K562 (cell line): ENCODE measurements at regions not wholly inside any gene's neighbourhood (a gene's known extent, or its start where the extent isn't known, plus 50 kb on each side); places are given as distances from the start of the nearest gene placed in this dataset.

ENCODE experiments used
- ATAC-seq: fragments of 200-7000 bp; cut with Tn5 transposase; 3 replicates; pipeline ENCODE4 v1.9.1; 2020; ENCODE audit warnings: moderate library complexity
- BruUV-seq: library from RNA; stranded (reverse); fragments of 400-500 nt; replicated peaks from 2 replicates; lab custom pipeline; 2021; lab: Mats Ljungman, UMichigan
- CTCF ChIA-PET: fragments of 300-600 bp; formaldehyde crosslinking; extraction: SDS; loops from one replicate; lab custom pipeline; 2021; ENCODE audit warnings: low intra/inter-chr PET ratio; lab: Yijun Ruan, JAX
- POLR2A ChIA-PET: fragments of 300-600, 350-650 bp; sonication (Branson Sonifier 250); formaldehyde crosslinking; extraction: SDS; loops from one replicate; lab custom pipeline; 2021; ENCODE audit warnings: antibody characterized with exemption, inconsistent platforms; lab: Yijun Ruan, JAX
- DNase-seq, 4 experiments: peaks; one replicate each; pipeline versions ENCODE4 v3.0.0 to v3.0.0-alpha.2; 2011 to 2018; ENCODE audit warnings: low spot score in 3 of 4, mixed read lengths in 3 of 4; ENCODE audit errors: extremely low read depth in 1 of 4
- FAIRE-seq: peaks from 2 replicates; lab custom pipeline; 2011; peaks lifted over from hg19 to GRCh38; lab: Jason Lieb, UNC
- H2AFZ ChIP-seq: 2 replicates; pipeline ENCODE4 v1.6.0; 2011; ENCODE audit warnings: low read depth, low read length, control low read depth, inconsistent platforms
- H3K27ac ChIP-seq: fragments of 200-600 bp; 3 replicates; pipeline ENCODE4 v1.8.0; 2011; ENCODE audit warnings: low read depth, mild to moderate bottlenecking, control low read depth, inconsistent platforms, low read length, moderate library complexity, mixed read lengths; ENCODE audit errors: extremely low read depth
- H3K27me3 ChIP-seq, 2 experiments: fragments of 300-600 bp in 1 of 2; 2 replicates in 1 of 2; 3 replicates in 1 of 2; pipeline versions ENCODE4 v1.6.0 to v1.8.0; 2011; ENCODE audit warnings: inconsistent platforms in 2 of 2, low read length in 2 of 2, mild to moderate bottlenecking in 1 of 2, mixed read lengths in 1 of 2, moderate library complexity in 1 of 2; ENCODE audit not compliant: control insufficient read depth in 2 of 2, insufficient read depth in 2 of 2
- H3K36me3 ChIP-seq: fragments of 300-600 bp; 3 replicates; pipeline ENCODE4 v1.8.0; 2011; ENCODE audit warnings: mild to moderate bottlenecking, low read length, inconsistent platforms; ENCODE audit not compliant: control insufficient read depth, insufficient read depth
- H3K4me1 ChIP-seq, 2 experiments: fragments of 200-600 bp in 1 of 2; replicated peaks in 1 of 2; 2 replicates in 1 of 2; 3 replicates in 1 of 2; pipeline versions ENCODE4 v1.5.1 to v1.8.0; 2011; ENCODE audit warnings: inconsistent platforms in 2 of 2, low read length in 2 of 2, mild to moderate bottlenecking in 1 of 2, mixed read lengths in 1 of 2, moderate library complexity in 1 of 2; ENCODE audit not compliant: control insufficient read depth in 2 of 2, insufficient read depth in 2 of 2
- H3K4me2 ChIP-seq: 2 replicates; pipeline ENCODE4 v1.6.1; 2011; ENCODE audit warnings: low read length, control low read depth, inconsistent platforms, mixed read lengths; ENCODE audit not compliant: insufficient read depth
- H3K4me3 ChIP-seq: fragments of 200-600 bp; sonication (generic), shearing (Covaris generic); 2 replicates; pipeline ENCODE4 v1.5.1; 2016; ENCODE audit warnings: control low read depth, inconsistent platforms
- H3K79me2 ChIP-seq: fragments of 200-600 bp; 3 replicates; pipeline ENCODE4 v1.8.0; 2011; ENCODE audit warnings: low read length, inconsistent platforms; ENCODE audit not compliant: control insufficient read depth, insufficient read depth
- H3K9ac ChIP-seq, 2 experiments: 2 replicates each; pipeline versions ENCODE4 v1.6.0 to v1.6.1; 2011; ENCODE audit warnings: low read depth in 2 of 2, low read length in 2 of 2, control low read depth in 1 of 2, inconsistent platforms in 1 of 2, mild to moderate bottlenecking in 1 of 2, mixed read lengths in 1 of 2; ENCODE audit not compliant: insufficient read depth in 1 of 2
- H3K9me1 ChIP-seq: one replicate; pipeline ENCODE4 v1.6.0; 2011; ENCODE audit warnings: inconsistent platforms, mild to moderate bottlenecking, low read length, moderate library complexity; ENCODE audit not compliant: control insufficient read depth, insufficient read depth
- H3K9me3 ChIP-seq: replicated peaks from 2 replicates; pipeline ENCODE4 v1.5.1; 2011; ENCODE audit warnings: low read depth, low read length, inconsistent platforms; ENCODE audit not compliant: control insufficient read depth, insufficient read depth
- H4K20me1 ChIP-seq: replicated peaks from 2 replicates; pipeline ENCODE4 v1.6.1; 2011; ENCODE audit warnings: low read length, inconsistent platforms, mixed read lengths; ENCODE audit not compliant: control insufficient read depth, insufficient read depth
- CBX8 ChIP-seq: fragments of 200-600 bp; sonication (generic); IDR thresholded peaks from 2 replicates; pipeline ENCODE4 v1.6.1; 2012; ENCODE audit warnings: borderline replicate concordance, mixed run types, low read depth, mild to moderate bottlenecking, moderate library complexity, mixed read lengths, low read length, control low read depth, inconsistent platforms; ENCODE audit not compliant: poor library complexity, severe bottlenecking; ENCODE audit errors: extremely low read depth
- CTBP1 ChIP-seq: fragments of 450-650 bp; IDR thresholded peaks from 2 replicates; pipeline ENCODE4 v1.6.1; 2016; ENCODE audit warnings: borderline replicate concordance
- FOXJ2 ChIP-seq: fragments of 200-800 bp; sonication (Bioruptor generic); IDR thresholded peaks from 2 replicates; pipeline ENCODE4 v1.6.1; 2016; ENCODE audit warnings: missing genetic modification characterization, missing compliant biosample characterization
- HNRNPH1 ChIP-seq: fragments of 200-400 bp; formaldehyde crosslinking; optimal IDR thresholded peaks from 2 replicates; pipeline ENCODE3; 2017; ENCODE audit warnings: low read depth, mild to moderate bottlenecking, low read length, moderate library complexity
- KDM5B ChIP-seq: fragments of 200-600 bp; sonication (generic); IDR thresholded peaks from 2 replicates; pipeline ENCODE4 v1.6.1; 2012; ENCODE audit warnings: low read depth, mild to moderate bottlenecking, moderate library complexity, low read length, control low read depth, inconsistent platforms; ENCODE audit not compliant: insufficient replicate concordance
- RAD21 ChIP-seq, 2 experiments: fragments of 250-450 bp in 1 of 2; fragments of 450-650 bp in 1 of 2; sonication (Bioruptor Pico) in 1 of 2; formaldehyde crosslinking in 1 of 2; IDR thresholded peaks in 1 of 2; conservative IDR thresholded peaks in 1 of 2; 2 replicates each; pipeline versions ENCODE4 v1.4.0 to v1.8.0; 2020 to 2022; ENCODE audit warnings: mild to moderate bottlenecking in 2 of 2, moderate library complexity in 1 of 2
- RUNX1 ChIP-seq: sonication (generic); IDR thresholded peaks from 2 replicates; pipeline ENCODE4 v1.6.1; 2016; ENCODE audit warnings: antibody characterized with exemption, low read depth
- SIN3B ChIP-seq: fragments of 450-650 bp; IDR thresholded peaks from 2 replicates; pipeline ENCODE4 v1.6.1; 2017; ENCODE audit warnings: low read depth, mild to moderate bottlenecking, moderate library complexity
- SIX5 ChIP-seq, 2 experiments: IDR thresholded peaks; 2 replicates each; pipeline ENCODE4 v1.6.1; 2011; ENCODE audit warnings: low read length in 2 of 2, borderline replicate concordance in 1 of 2, low read depth in 1 of 2, mild to moderate bottlenecking in 1 of 2, moderate library complexity in 1 of 2; ENCODE audit not compliant: insufficient read depth in 1 of 2
- SNRNP70 ChIP-seq: fragments of 200-400 bp; formaldehyde crosslinking; optimal IDR thresholded peaks from 2 replicates; pipeline ENCODE3; 2017; ENCODE audit warnings: low read depth, low read length
- TAL1 ChIP-seq: fragments of 450-650 bp; IDR thresholded peaks from 2 replicates; pipeline ENCODE4 v1.6.1; 2016; ENCODE audit warnings: mild to moderate bottlenecking
- THAP12 ChIP-seq: fragments of 250-450 bp; sonication (Bioruptor Pico); IDR thresholded peaks from 2 replicates; pipeline ENCODE4 v1.9.0; 2021; ENCODE audit warnings: mild to moderate bottlenecking, inconsistent platforms
- THRAP3 ChIP-seq: fragments of 450-650 bp; IDR thresholded peaks from 2 replicates; pipeline ENCODE4 v1.6.1; 2016; ENCODE audit warnings: mild to moderate bottlenecking, inconsistent platforms, borderline replicate concordance
- ZBTB49 ChIP-seq: sonication (generic); formaldehyde crosslinking; IDR thresholded peaks from 2 replicates; pipeline ENCODE4 v1.8.0; 2022; ENCODE audit warnings: missing genetic modification reagents, mild to moderate bottlenecking, borderline replicate concordance
- ZNF134 ChIP-seq: fragments of 250-450 bp; sonication (Bioruptor Pico); conservative IDR thresholded peaks from 2 replicates; pipeline ENCODE4 v1.4.0; 2020
- ZNF212 ChIP-seq: fragments of 450-650 bp; formaldehyde crosslinking; IDR thresholded peaks from 2 replicates; pipeline ENCODE4 v1.4.0; 2020; ENCODE audit warnings: mild to moderate bottlenecking
- ZNF507 ChIP-seq: conservative IDR thresholded peaks from 2 replicates; pipeline ENCODE4 v1.6.1; 2017; ENCODE audit warnings: missing genetic modification characterization, missing compliant biosample characterization
- WGBS: fragments of 100-300 bp; shearing (Covaris generic); methylation state at CpG from one replicate; pipeline ENCODE4 v1.1.6; 2016; ENCODE audit warnings: low coverage, mixed read lengths; ENCODE audit not compliant: insufficient coverage; ENCODE audit errors: missing lambda C conversion rate; 5-methylcytosine and 5-hydroxymethylcytosine counted together
- in situ Hi-C: fragments of 300-500 bp; cut with MboI; formaldehyde crosslinking; loops from 4 replicates; pipeline ENCODE4 v1.15.0; 2018; ENCODE audit warnings: inconsistent platforms, mixed read lengths
- intact Hi-C: fragments of 100-400 bp; cut with micrococcal nuclease; formaldehyde crosslinking; loops from 2 replicates; pipeline ENCODE4 v1.14.2; 2022
- TF ChIP-seq, protein P1 (sequence below), 2 experiments: IDR thresholded peaks; 2 replicates each; pipeline ENCODE4 v1.6.1; 2011; ENCODE audit warnings: borderline replicate concordance in 1 of 2, control low read depth in 1 of 2, low read depth in 1 of 2, low read length in 1 of 2, mild to moderate bottlenecking in 1 of 2, mixed read lengths in 1 of 2, moderate library complexity in 1 of 2; ENCODE audit not compliant: insufficient read depth in 1 of 2, insufficient read length in 1 of 2, poor library complexity in 1 of 2, severe bottlenecking in 1 of 2; ENCODE audit errors: extremely low read depth in 1 of 2

- no TSS peak for BruUV-seq
- WGBS: 2% methylated on average over 5 of the region's 5 CpGs
- H3K4me3 ChIP-seq: no peak overlapping the region
- intact Hi-C loops: no loop called here
- POLR2A ChIA-PET: no interaction called here
- FAIRE-seq: no peak
- H3K4me1 ChIP-seq: no peaks in the 10 kb centered on the region
- no peak overlapping the region for H3K4me2 ChIP-seq
- H3K9ac ChIP-seq: no peak overlapping the region
- H4K20me1 ChIP-seq: no peaks in the 10 kb centered on the region
- H3K36me3 ChIP-seq: no peaks in the 10 kb centered on the region
- H3K9me1 ChIP-seq: no peaks in the 10 kb centered on the region
- ATAC-seq: no peak
- peaks cover 1% of the 10 kb centered on the region; the same call in 1 of the 2 replicates for H3K9me3 ChIP-seq
- in situ Hi-C loops: no loop called here
- DNase-seq: no peak
- H3K27ac ChIP-seq: no peak overlapping the region
- no peaks in the 10 kb centered on the region for H3K79me2 ChIP-seq
- H3K27me3 ChIP-seq: no peaks in the 10 kb centered on the region
- no peak for TF ChIP-seq CBX8
- no peak for TF ChIP-seq ZNF134 (CRISPR knock-in tag)
- no peak for TF ChIP-seq KDM5B
- no peak for TF ChIP-seq TAL1
- no peak for TF ChIP-seq SNRNP70
- TF ChIP-seq ZBTB49 (CRISPR knock-in tag): no peak
- TF ChIP-seq ZNF507 (tag): no peak
- TF ChIP-seq, protein P1, sequence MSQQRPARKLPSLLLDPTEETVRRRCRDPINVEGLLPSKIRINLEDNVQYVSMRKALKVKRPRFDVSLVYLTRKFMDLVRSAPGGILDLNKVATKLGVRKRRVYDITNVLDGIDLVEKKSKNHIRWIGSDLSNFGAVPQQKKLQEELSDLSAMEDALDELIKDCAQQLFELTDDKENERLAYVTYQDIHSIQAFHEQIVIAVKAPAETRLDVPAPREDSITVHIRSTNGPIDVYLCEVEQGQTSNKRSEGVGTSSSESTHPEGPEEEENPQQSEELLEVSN (IDR thresholded peaks at IDR 0.05; ENCODE audit: borderline replicate concordance in 1 of 2, extremely low read depth in 1 of 2, insufficient read depth in 1 of 2, insufficient read length in 1 of 2, low read depth in 1 of 2, low read length in 1 of 2, poor library complexity in 1 of 2, severe bottlenecking in 1 of 2): no peak
- no peak for TF ChIP-seq ZNF212
- no peak for TF ChIP-seq THRAP3
- TF ChIP-seq CTBP1: no peak
- no peak for TF ChIP-seq THAP12 (CRISPR knock-in tag)
- TF ChIP-seq FOXJ2 (tag): no peak
- no peak for TF ChIP-seq SIN3B
- no peak for TF ChIP-seq RUNX1
- no peak for TF ChIP-seq HNRNPH1
- TF ChIP-seq SIX5 (IDR thresholded peaks at IDR 0.05; ENCODE audit: borderline replicate concordance in 1 of 2, insufficient read depth in 1 of 2, low read depth in 1 of 2, low read length in 2 of 2): no peak
- no peak for TF ChIP-seq RAD21 (CRISPR knock-in tag; conservative IDR thresholded peaks at IDR 0.05 in 1 of 2, IDR thresholded peaks at IDR 0.05 in 1 of 2)
- no peak overlapping the region for H2AFZ ChIP-seq
- CTCF ChIA-PET: no interaction called here
These were observed 87.1 kb downstream of the ZNF486 start for GRCh38 chr19:20254121-20254520.
